ENCODE measurements at regions not wholly inside any gene's neighbourhood (a gene's known extent, or its start where the extent isn't known, plus 50 kb on each side); places are given as distances from the start of the nearest gene placed in this dataset.

- TF ChIP-seq CTCF (IDR thresholded peaks at IDR 0.05; ENCODE audit: low read length) (no peak), EZH2phosphoT487 (IDR thresholded peaks at IDR 0.05; ENCODE audit: low read length) (no peak)
These were observed 77.2 kb upstream of the AKIP1 start for GRCh38 chr11:8833568-8834315.
